Ovary (tissue), 3 donors: ENCODE measurements at regions not wholly inside any gene's neighbourhood (a gene's known extent, or its start where the extent isn't known, plus 50 kb on each side); places are given as distances from the start of the nearest gene placed in this dataset.

Experiments
- CTCF ChIP-seq, 3 donors: fragments of 450-650 bp in 2 of 3; fragments of 200-600 bp in 1 of 3; IDR thresholded peaks; one replicate each; pipeline versions ENCODE4 v1.5.1 to v1.8.0; 2016 to 2022; ENCODE audit warnings: antibody characterized with exemption in 3 of 3, mild to moderate bottlenecking in 1 of 3
- EP300 ChIP-seq: sonication (generic); formaldehyde crosslinking; IDR thresholded peaks from one replicate; pipeline ENCODE4 v1.6.1; 2017; ENCODE audit warnings: antibody characterized with exemption
- POLR2A ChIP-seq: fragments of 450-650 bp; IDR thresholded peaks from one replicate; pipeline ENCODE4 v1.6.1; 2017; ENCODE audit warnings: antibody characterized with exemption, mild to moderate bottlenecking, moderate library complexity
- donor health status: DM: no; HTN: no; CAD: no.

GRCh38 chr14:38412654-38413053 is 156.8 kb upstream of the CLEC14A start:
- TF ChIP-seq CTCF (IDR thresholded peaks at IDR 0.05), result no peak
- no peak for TF ChIP-seq POLR2A
- no peak for TF ChIP-seq EP300
